Endothelial cell of umbilical vein (primary cell): ENCODE measurements at regions not wholly inside any gene's neighbourhood (a gene's known extent, or its start where the extent isn't known, plus 50 kb on each side); places are given as distances from the start of the nearest gene placed in this dataset.

ENCODE experiments used
- EZH2 ChIP-seq: IDR thresholded peaks from 2 replicates; pipeline ENCODE4 v1.6.1; 2012; ENCODE audit warnings: borderline replicate concordance, low read depth, mild to moderate bottlenecking, moderate library complexity, low read length, inconsistent platforms; ENCODE audit not compliant: severe bottlenecking
- MYC ChIP-seq: IDR thresholded peaks from one replicate; pipeline ENCODE4 v1.6.1; 2011; ENCODE audit warnings: mild to moderate bottlenecking, low read depth, low read length
- POLR2A ChIP-seq: IDR thresholded peaks from 2 replicates; pipeline ENCODE4 v1.6.1; 2012; ENCODE audit warnings: low read depth, mild to moderate bottlenecking, control low read depth, low read length
- POLR2AphosphoS5 ChIP-seq: IDR thresholded peaks from 2 replicates; pipeline ENCODE4 v1.6.1; 2012; ENCODE audit warnings: low read depth, mild to moderate bottlenecking, control low read depth, low read length, moderate library complexity; ENCODE audit not compliant: insufficient read depth
- TF ChIP-seq, protein P1 (sequence below), 2 donors: IDR thresholded peaks; 1 replicate in 1 of 2; 2 replicates in 1 of 2; pipeline ENCODE4 v1.5.1; 2011; ENCODE audit warnings: low read length in 2 of 2, mild to moderate bottlenecking in 2 of 2, moderate library complexity in 2 of 2, control low read depth in 1 of 2, inconsistent platforms in 1 of 2, low read depth in 1 of 2; ENCODE audit not compliant: insufficient read depth in 1 of 2; ENCODE audit errors: extremely low read depth in 1 of 2
- TF ChIP-seq, protein P2 (sequence below): IDR thresholded peaks from 2 replicates; pipeline ENCODE4 v1.6.1; 2011; ENCODE audit not compliant: insufficient read depth, insufficient read length

DNA sequence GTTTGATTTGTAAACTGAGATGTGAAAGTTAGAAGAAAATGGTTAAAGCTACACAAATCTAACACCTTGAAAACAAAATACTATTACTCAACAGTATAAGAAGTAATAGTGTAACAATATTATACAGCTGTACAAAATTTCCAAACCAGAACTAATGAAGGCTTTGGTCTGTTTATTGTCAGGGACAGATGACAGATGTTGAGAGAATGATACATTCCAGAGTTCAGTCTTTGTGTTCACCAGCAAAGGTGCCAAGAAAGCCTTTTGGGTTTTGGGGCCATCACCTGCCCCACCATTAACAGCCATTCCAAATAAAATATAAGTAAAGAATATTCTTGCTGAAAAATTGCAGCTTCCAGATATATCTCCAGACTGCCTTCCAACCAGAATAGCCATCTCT lies 439.3 kb downstream of the PCDH20 start:
- TF ChIP-seq POLR2A (no peak), POLR2AphosphoS5 (no peak), EZH2 (no peak), MYC (no peak)
- TF ChIP-seq, protein P1, sequence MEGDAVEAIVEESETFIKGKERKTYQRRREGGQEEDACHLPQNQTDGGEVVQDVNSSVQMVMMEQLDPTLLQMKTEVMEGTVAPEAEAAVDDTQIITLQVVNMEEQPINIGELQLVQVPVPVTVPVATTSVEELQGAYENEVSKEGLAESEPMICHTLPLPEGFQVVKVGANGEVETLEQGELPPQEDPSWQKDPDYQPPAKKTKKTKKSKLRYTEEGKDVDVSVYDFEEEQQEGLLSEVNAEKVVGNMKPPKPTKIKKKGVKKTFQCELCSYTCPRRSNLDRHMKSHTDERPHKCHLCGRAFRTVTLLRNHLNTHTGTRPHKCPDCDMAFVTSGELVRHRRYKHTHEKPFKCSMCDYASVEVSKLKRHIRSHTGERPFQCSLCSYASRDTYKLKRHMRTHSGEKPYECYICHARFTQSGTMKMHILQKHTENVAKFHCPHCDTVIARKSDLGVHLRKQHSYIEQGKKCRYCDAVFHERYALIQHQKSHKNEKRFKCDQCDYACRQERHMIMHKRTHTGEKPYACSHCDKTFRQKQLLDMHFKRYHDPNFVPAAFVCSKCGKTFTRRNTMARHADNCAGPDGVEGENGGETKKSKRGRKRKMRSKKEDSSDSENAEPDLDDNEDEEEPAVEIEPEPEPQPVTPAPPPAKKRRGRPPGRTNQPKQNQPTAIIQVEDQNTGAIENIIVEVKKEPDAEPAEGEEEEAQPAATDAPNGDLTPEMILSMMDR (IDR thresholded peaks at IDR 0.05; ENCODE audit: extremely low read depth in 1 of 2, insufficient read depth in 1 of 2, low read depth in 1 of 2, low read length in 2 of 2): no peak
- TF ChIP-seq, protein P2, sequence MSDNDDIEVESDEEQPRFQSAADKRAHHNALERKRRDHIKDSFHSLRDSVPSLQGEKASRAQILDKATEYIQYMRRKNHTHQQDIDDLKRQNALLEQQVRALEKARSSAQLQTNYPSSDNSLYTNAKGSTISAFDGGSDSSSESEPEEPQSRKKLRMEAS: no peak
